SH-SY5Y (cell line): ENCODE measurements at regions not wholly inside any gene's neighbourhood (a gene's known extent, or its start where the extent isn't known, plus 50 kb on each side); places are given as distances from the start of the nearest gene placed in this dataset.

Source experiments
- GATA2 ChIP-seq: IDR thresholded peaks from 2 replicates; pipeline ENCODE4 v1.6.1; 2011; ENCODE audit warnings: mild to moderate bottlenecking, low read depth, low read length
- GATA3 ChIP-seq: IDR thresholded peaks from 2 replicates; pipeline ENCODE4 v1.6.1; 2011; ENCODE audit warnings: low read depth, mild to moderate bottlenecking, low read length, moderate library complexity

DNA sequence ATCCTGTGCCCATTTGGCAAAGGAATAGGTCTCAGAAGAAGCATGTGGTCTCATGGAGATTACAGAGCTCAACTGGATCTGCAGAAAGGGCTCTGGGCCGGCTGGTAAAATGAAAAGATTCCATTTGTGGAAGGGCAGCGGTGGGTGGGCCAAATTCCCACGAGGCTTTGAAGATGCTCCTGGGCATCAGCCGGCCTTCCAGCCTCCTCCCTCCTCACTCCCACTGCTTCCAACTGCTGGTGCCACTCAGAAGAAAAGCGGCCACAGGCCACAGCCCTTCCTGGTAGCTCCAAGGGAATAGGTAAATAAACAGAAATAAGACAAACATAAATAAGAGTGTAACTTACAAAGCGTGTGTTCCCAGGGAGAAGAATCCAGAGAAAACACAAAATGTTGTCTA, 136.3 kb upstream of the SLC44A3 start:
- TF ChIP-seq GATA2, result no peak
- TF ChIP-seq GATA3, result no peak
